Smooth muscle cell (in vitro differentiated cells): ENCODE measurements at regions not wholly inside any gene's neighbourhood (a gene's known extent, or its start where the extent isn't known, plus 50 kb on each side); places are given as distances from the start of the nearest gene placed in this dataset.
"Not testable (repeated sequence)": the region's sequence is repeated elsewhere in the genome, so short reads cannot be mapped to it uniquely, and the experiment has no call there.

ENCODE experiments used
- DNase-seq: peaks from one replicate; lab custom pipeline; 2025; ENCODE audit not compliant: unreplicated experiment; lab: John Stamatoyannopoulos, UW
- H2AFZ ChIP-seq: fragments of 200-600 bp; sonication (generic); 2 replicates; pipeline ENCODE4 v1.6.0; 2016; ENCODE audit warnings: antibody characterized with exemption, low read depth, mild to moderate bottlenecking
- H3F3A ChIP-seq: fragments of 200-600 bp; sonication (generic); 2 replicates; pipeline ENCODE4 v1.6.0; 2017; ENCODE audit warnings: antibody characterized with exemption, low read depth
- H3K27ac ChIP-seq: fragments of 200-600 bp; sonication (generic); 2 replicates; pipeline ENCODE4 v1.5.1; 2016; ENCODE audit warnings: low read depth, mild to moderate bottlenecking
- H3K27me3 ChIP-seq: fragments of 200-600 bp; sonication (generic); 2 replicates; pipeline ENCODE4 v1.6.1; 2016; ENCODE audit warnings: low read depth, mild to moderate bottlenecking
- H3K36me3 ChIP-seq: fragments of 200-600 bp; sonication (generic); 2 replicates; pipeline ENCODE4 v1.5.1; 2016; ENCODE audit warnings: low read depth
- H3K4me1 ChIP-seq: fragments of 200-600 bp; sonication (generic); 2 replicates; pipeline ENCODE4 v1.5.1; 2016; ENCODE audit warnings: low read depth
- H3K4me2 ChIP-seq: fragments of 200-600 bp; sonication (generic); 2 replicates; pipeline ENCODE4 v1.6.0; 2016; ENCODE audit warnings: mild to moderate bottlenecking
- H3K4me3 ChIP-seq: fragments of 200-600 bp; sonication (generic); 2 replicates; pipeline ENCODE4 v1.5.1; 2016; ENCODE audit warnings: mild to moderate bottlenecking
- H3K79me2 ChIP-seq: fragments of 200-600 bp; sonication (generic); 2 replicates; pipeline ENCODE4 v1.6.0; 2016; ENCODE audit warnings: low read depth, mild to moderate bottlenecking
- H3K9ac ChIP-seq: fragments of 200-600 bp; sonication (generic); 2 replicates; pipeline ENCODE4 v1.6.0; 2016; ENCODE audit warnings: low read depth
- H3K9me3 ChIP-seq: fragments of 200-600 bp; sonication (generic); replicated peaks from 2 replicates; pipeline ENCODE4 v1.5.1; 2016; ENCODE audit warnings: low read depth
- H4K20me1 ChIP-seq: fragments of 200-600 bp; sonication (generic); 2 replicates; pipeline ENCODE4 v1.6.0; 2016; ENCODE audit warnings: low read depth
- WGBS: methylation state at CpG from one replicate; pipeline ENCODE4 v1.1.7; 2016; ENCODE audit warnings: low lambda C conversion rate; 5-methylcytosine and 5-hydroxymethylcytosine counted together
- TF ChIP-seq, protein P1 (sequence below): fragments of 200-600 bp; sonication (generic); IDR thresholded peaks from 2 replicates; pipeline ENCODE4 v1.5.1; 2017; ENCODE audit warnings: borderline replicate concordance, mild to moderate bottlenecking, antibody characterized with exemption; ENCODE audit not compliant: insufficient read depth, poor library complexity, severe bottlenecking

- Histone ChIP-seq H3K27ac (no peak overlapping the region), H2AFZ (no peak overlapping the region), H3F3A (no peaks in the 10 kb centered on the region), H3K79me2 (no peaks in the 10 kb centered on the region), H3K9ac (no peak overlapping the region), H3K4me2 (no peak overlapping the region), H3K27me3 (no peaks in the 10 kb centered on the region), H3K9me3 (no peaks in the 10 kb centered on the region), H3K4me1 (no peaks in the 10 kb centered on the region), H4K20me1 (no peaks in the 10 kb centered on the region), H3K36me3 (no peaks in the 10 kb centered on the region), H3K4me3 (no peak overlapping the region)
- no peak for DNase-seq
- 45% methylated on average over 1 of the region's 1 CpG for WGBS
- TF ChIP-seq, protein P1, sequence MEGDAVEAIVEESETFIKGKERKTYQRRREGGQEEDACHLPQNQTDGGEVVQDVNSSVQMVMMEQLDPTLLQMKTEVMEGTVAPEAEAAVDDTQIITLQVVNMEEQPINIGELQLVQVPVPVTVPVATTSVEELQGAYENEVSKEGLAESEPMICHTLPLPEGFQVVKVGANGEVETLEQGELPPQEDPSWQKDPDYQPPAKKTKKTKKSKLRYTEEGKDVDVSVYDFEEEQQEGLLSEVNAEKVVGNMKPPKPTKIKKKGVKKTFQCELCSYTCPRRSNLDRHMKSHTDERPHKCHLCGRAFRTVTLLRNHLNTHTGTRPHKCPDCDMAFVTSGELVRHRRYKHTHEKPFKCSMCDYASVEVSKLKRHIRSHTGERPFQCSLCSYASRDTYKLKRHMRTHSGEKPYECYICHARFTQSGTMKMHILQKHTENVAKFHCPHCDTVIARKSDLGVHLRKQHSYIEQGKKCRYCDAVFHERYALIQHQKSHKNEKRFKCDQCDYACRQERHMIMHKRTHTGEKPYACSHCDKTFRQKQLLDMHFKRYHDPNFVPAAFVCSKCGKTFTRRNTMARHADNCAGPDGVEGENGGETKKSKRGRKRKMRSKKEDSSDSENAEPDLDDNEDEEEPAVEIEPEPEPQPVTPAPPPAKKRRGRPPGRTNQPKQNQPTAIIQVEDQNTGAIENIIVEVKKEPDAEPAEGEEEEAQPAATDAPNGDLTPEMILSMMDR: no peak
Observed at GRCh38 chr7:54278847-54279246, 263.3 kb upstream of the VSTM2A start.

DNA sequence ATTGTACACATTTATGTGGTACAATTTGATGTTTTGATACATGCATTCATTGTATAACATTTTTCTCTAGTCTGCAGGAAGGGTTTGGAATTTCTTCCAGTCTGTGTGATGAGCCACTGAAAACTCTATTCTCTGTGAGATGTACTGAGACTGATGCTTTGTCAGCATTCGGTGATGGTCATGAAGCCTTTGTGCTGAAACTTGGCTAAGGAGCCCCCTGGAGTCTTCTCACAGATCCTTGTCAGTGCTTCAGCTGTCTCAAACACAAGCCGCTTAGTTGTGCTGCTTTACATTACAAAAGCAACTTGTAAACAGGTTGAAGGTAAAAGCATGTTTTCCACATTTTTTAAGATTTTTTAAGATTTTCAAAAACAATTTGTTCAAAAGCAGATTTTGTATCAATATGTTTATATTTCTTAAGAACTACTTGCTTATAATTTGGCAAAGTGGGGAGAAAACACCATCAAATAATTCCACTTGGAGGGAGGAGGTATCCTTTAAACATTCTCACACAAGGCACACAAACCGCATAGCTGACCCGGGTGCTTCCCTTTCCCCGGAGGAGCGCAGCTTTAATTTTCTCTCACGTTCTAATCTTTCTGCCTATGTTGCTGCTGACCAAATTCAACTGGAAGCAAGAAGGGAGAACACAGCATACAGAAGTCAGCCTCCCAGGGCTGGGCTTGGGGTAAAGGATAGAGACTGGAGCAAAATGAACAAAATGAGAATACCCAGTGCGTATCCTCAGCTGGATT, 249.8 kb upstream of the VSTM2A start:
- TF ChIP-seq, protein P1: no peak
- Histone ChIP-seq H3K4me1 (peaks cover 7% of the 10 kb centered on the region), H4K20me1 (no peaks in the 10 kb centered on the region), H3K36me3 (no peaks in the 10 kb centered on the region), H3K4me3 (no peak overlapping the region), H2AFZ (no peak overlapping the region), H3K9me3 (peaks cover 9% of the 10 kb centered on the region), H3K79me2 (no peaks in the 10 kb centered on the region), H3K27me3 (no peaks in the 10 kb centered on the region), H3K4me2 (no peak overlapping the region), H3F3A (no peaks in the 10 kb centered on the region), H3K27ac (no peak overlapping the region), H3K9ac (no peak overlapping the region)
- 43% methylated on average over 8 of the region's 8 CpGs for WGBS
- no peak for DNase-seq

GRCh38 chr7:54299426-54299825, 242.7 kb upstream of the VSTM2A start:
- TF ChIP-seq, protein P1: no peak
- no peak overlapping the region for H2AFZ ChIP-seq
- H3K4me1 ChIP-seq: no peaks in the 10 kb centered on the region
- 96% methylated on average over 4 of the region's 4 CpGs for WGBS
- H3K4me3 ChIP-seq: no peak overlapping the region
- no peaks in the 10 kb centered on the region for H3K9me3 ChIP-seq
- H3K4me2 ChIP-seq: no peak overlapping the region
- no peak overlapping the region for H3K9ac ChIP-seq
- H3K36me3 ChIP-seq: no peaks in the 10 kb centered on the region
- H3K27me3 ChIP-seq: no peaks in the 10 kb centered on the region
- H3K27ac ChIP-seq: no peak overlapping the region
- no peaks in the 10 kb centered on the region for H3F3A ChIP-seq
- H3K79me2 ChIP-seq: no peaks in the 10 kb centered on the region
- H4K20me1 ChIP-seq: no peaks in the 10 kb centered on the region
- DNase-seq: no peak

DNA sequence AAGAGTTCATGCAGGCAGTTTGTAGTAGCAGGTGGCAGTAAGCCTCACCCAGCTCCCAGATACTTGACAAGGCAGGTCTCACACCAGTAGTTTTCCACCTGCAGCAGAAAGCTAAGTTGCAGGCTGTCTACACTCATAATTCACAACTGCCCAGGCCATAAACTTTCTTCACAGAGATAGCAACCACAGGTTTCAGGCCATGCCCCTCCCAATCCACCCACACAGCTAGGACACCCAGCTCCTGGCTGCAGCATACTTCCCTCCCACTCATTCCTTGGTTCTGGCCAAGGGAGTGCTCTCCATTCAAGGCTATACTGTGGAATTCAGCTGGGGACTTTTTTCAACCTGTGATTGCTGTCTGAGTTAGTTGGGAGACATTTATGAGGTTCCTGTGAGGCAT, 226.2 kb upstream of the VSTM2A start:
- H3K4me3 ChIP-seq, H3K9me3 ChIP-seq, DNase-seq, H3K9ac ChIP-seq, H3K27ac ChIP-seq, H3K27me3 ChIP-seq, H3K4me1 ChIP-seq, H3K79me2 ChIP-seq, H3K36me3 ChIP-seq, H4K20me1 ChIP-seq, H3F3A ChIP-seq, H3K4me2 ChIP-seq, H2AFZ ChIP-seq: not testable (repeated sequence)
